Stimulated activated CD4-positive, alpha-beta T cell treated with anti-CD3 and anti-CD28 coated beads, TNF-alpha, amount 100 ng/mL, for 4 hours (primary cell): ENCODE measurements at regions not wholly inside any gene's neighbourhood (a gene's known extent, or its start where the extent isn't known, plus 50 kb on each side); places are given as distances from the start of the nearest gene placed in this dataset.
"Not testable (repeated sequence)": the region's sequence is repeated elsewhere in the genome, so short reads cannot be mapped to it uniquely, and the experiment has no call there.

Experiments used
- DNase-seq, 3 experiments: peaks; one replicate each; pipeline ENCODE4 v3.0.0-alpha.2; 2020; ENCODE audit warnings: low read depth in 3 of 3

DNA sequence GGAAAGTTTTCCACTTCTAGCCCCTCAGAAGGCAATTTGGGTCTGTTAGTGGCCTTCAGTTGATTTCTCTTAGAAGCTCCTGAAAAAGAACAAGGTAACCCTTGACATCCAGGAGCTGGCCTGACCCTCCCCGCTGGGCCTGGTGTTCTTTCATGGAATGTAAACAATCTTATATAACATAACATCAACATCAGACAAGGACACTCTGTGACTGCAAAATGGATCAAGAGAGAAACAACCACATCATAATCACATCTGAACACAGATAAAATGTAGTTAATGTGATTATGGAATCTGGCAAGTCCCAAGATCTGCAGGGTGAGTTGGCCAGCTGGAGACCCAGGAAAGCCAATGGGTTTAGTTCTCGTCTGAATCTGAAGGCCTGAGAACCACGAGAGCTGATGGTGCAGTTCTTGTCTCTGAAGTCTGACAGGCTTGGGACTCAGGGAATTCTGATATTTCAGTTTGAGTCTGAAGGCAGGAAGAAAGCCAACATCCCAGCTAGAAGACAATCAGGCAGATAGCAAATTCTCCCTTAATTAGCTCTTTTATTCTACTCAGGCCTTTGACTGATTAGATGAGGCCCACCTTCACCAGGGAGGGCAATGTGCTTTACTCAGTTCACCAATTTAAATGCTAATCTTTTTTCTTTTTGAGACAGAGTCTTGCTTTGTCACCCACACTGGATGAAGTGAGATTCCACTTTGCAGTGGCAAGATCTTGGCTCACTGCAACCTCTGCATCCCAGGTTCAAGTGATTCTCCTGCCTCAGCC lies 91.4 kb upstream of the NAMPT start:
- DNase-seq, result no peak

DNA sequence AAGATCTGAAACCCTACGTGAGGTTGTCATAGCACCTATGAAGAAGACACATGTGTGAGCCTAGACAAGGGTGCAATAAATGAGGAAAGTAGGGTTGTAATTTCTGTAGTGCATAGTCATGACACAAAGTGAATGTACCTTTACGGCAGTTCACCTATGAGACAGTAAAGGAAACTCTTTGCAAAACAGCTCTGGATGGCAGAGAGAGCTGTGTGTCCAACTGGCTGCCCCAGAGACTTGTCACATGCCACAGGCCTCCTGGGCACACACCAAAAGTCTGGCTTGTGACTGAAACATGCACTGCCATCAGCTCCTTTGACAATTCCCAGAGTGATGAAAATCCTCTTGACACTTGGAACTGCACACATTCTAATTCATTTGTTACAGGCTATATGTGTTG lies 90.7 kb upstream of the NAMPT start:
- no peak for DNase-seq

DNA sequence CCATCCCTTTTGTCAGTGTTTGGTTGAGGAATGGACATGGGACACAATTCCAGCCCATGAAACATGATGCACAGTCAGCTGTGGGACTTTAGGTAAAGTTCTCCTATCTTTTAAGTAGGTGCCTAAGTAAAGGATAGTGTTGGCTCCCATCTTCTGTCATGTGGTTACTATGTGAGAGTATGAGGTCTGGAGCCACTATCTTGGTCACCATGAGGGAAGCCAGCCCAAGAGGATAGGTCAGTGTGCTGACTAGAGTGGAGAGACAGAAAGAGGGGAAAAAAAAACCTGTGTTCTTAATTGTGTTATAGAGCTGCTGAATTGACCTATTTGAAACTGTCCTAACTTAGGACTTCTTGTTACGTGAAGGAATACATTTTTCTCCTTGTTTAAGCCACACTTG lies 89.7 kb upstream of the NAMPT start:
- DNase-seq, result no peak

DNA sequence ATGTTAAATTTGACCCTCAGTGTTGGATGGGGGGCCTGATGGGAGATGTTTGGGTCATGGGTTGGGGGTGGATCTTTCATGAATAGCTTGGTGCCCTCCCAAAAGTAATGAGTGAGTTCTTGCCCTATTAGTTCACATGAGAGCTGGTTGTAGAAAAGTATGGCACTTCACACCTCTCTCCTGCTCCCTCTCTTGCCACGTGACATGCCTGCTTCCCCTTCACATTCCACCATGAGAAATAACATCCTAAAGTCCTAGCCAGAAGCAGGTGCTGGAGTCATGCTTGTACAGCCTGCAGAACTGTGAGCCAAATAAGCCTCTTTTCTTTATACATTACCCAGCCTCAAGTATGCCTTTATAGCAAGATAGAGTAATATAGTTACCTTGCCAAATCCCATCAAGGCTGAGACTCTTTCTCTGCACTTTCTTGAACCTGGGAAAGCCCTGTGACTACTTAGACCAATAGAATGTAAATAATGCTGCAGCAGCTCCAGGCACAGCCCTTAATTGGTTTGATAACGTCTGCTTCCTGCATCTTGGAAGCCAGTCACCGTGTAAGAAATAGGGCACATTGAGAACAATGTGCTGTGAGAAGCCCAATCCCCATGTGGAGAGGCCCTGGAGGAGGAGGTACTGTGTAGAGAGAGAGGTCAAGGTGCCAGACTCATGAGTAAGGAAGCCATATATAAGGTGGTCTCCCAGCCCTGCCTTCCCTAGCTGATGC lies 88.0 kb upstream of the NAMPT start:
- no peak for DNase-seq

DNA sequence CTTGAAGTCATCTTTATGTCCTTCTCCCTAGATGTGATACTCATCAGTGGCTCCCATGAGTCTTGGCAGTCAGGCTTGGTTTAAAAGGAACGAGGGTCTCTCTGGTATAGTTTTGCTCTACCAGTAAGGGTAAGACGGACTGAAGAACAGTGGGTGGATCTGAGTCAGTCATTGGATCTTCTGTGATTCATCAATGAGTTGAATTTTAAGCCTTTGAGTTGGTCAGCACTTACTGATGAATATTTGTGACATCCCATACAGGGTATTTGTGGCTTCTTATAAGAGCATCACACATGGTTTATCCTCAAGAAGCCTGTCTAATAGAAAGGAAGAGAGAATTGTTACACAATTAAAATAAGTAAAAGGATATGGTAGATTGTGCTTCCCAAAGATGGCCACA lies 87.3 kb upstream of the NAMPT start:
- DNase-seq, result no peak

DNA sequence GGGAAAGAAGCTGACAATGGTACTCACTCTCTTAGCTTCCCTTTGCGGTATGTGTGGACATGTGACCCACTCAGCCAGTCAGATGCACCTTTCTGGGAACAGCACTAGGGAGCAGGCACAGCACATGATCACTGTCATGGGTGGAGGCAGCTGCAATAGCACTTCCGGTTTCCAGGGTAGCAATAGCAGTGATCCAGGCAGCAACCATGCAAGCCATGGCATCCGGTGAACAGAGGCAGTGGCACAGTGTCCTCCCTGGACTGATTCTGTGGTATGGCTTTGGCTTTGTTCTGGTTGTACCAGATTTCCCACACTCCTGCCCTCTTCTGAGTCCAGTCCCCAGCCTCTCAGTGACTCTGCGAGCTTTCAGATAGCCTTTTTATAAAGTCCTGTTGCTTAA lies 86.8 kb upstream of the NAMPT start:
- no peak for DNase-seq

DNA sequence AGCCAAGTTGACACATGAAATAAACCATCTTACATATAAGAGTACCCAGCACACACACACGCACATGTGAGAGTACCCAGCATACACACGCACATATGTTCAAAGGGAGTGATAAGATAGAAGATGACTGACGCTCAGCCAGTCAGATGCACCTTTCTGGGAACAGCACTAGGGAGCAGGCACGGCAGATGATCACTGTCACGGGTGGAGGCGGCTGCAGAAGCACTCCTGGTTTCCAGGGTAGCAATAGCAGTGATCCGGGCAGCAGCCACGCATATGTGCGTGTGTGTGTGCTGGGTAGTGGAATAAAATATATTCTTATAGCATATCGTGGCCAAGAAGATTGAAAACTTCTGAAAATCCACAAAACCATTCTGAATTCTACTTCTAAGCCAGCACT lies 85.8 kb upstream of the NAMPT start:
- DNase-seq, result no peak

DNA sequence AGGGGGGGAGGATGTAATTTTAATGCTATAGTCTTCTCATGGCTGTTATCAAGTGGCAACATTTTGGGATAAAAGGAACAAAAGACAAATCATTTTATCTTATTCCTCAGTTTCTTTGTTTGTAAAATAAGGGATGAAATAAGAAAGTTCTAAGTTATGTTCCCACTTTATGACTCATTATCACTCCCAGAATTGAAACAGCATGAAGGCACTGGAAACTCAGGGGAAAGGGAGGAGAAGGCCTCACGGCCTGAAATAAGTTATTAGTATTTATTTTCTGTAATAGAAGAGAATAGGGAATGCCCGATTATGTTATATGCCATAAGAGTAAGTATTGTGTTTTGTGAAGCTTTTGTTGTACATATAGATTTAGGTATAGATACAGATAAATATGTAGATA lies 85.0 kb upstream of the NAMPT start:
- DNase-seq, result no peak

DNA sequence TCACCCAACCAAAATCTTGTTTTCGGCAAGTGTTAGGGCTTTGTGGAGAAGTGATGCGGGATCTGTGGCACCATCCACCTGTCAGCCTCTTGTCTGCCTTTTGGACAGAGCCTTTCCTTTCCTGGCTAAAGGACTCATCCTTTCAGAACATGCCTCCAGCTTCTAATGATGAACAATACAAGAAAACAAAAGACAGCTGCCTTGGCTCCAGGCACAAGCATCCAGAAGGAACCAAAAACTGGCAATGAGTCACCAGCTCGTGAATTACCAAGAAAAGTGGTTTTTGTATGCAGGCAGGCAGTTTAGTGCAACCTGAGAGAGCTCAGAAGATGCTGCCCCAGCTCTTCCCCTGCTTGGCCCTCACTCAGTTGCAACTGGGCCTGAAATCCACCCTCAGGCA lies 84.6 kb upstream of the NAMPT start:
- no peak for DNase-seq

DNA sequence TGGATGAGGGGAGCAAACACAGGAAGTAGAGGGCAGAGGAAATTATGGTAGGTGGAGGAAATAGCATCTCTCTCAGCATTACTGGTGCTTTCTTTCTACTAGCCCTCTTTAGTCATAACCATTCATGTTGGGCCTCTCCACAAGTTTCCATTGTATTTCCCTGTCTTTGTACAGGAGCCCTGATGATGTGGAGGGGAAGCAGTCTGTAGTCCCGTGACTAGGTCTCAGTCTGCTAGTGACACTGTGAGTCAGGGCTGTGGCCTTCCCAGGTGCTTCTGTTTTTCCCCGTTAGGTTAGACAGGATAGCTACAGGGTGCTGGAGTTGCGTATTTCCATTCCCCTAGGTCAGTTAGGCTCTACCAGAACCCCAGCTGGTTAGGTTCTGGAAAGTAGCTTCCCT lies 82.9 kb upstream of the NAMPT start:
- no peak for DNase-seq

DNA sequence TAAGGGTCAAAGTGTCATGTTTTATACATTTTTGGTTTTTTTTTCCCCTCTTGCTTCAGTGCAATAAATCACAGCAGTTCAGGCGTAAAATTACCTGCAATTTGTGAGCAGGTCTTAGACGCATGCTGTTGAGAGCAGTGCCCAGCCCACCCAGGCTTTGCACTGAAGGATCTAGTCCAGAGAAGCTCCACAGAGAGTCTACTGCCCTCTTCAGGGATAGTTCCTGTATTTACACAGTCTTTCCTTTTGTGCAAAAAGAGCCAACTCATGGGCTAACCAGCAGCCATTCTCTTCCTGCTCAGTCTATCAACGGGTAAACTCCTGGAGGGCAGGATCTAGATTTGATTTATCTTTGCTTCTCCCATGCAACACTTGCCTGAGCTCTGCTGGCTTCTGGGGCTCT lies 82.2 kb upstream of the NAMPT start:
- DNase-seq, result no peak

DNA sequence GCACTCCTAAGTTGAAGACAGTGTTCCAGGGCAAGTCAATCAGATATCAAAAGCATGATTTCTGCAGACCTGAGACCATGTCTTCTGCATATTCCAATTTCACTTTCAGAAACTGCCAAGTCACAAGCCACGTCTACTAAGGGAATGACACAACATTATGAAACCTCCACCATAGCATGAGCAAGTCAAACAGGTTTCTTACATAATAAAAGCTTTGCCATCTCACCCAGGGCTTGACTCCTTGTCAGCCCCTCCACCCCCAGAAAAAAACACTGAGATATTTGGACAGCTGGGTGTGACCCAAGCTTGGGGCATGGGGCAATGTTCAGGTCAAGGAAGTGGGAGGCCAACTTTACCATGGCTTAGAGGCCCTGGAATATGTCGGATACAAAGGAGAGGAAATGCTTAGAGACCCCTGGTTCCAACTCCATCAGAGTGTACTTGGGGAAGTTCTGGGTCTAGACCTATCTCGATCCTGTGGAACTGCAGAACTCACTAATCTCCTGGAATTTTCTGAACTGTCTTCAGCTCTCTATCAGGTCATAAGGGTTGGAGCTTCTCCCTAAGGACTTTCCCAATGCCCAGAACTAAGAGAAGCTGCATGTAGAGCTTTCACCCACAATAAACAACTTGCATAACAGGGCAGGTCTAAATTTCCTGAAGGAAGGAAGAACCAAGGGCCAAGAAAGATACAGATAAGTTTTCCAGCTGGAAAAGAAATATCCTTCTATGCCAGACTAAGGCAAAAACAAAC lies 80.6 kb upstream of the NAMPT start:
- DNase-seq, result no peak

DNA sequence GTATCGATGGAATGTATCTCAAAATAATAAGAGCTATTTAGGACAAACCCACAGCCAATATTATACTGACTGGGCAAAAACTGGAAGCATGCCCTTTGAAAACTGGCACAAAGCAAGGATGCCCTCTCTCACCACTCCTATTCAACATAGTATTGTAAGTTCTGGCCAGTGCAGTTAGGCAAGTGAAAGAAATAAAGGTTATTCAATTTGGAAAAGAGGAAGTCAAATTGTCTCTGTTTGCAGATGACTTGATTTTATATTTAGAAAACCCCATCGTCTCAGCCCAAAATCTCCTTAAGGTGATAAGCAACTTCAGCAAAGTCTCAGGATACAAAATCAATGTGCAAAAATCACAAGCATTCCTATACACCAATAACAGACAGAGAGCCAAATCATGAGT lies 77.7 kb upstream of the NAMPT start:
- DNase-seq, result not testable (repeated sequence)

DNA sequence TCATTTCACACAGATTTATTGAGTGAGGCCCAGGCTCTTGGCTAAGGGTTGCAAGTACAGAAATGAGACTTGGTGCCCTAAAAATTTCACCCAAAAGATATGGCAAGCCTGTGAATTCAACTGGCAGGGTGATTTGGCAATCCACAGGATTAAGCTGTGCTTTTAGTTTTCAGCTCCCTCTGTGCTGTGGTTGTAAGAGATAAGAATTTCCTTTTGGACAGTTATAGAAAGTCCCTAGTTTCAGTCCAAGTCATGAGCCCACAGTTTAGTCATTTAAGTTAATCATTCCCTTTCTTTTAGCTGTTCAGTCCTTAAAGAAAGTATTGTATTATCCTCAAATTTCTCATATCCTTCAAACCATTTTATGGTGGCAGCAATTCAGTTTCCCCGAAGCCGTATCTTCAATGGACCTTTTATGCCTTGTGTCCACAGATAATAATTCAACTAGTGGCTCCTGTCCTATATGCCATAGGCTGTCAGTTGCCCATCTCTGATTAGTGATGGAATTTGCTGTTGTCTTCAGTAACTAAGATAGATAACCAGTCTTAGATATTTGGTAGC lies 73.4 kb upstream of the NAMPT start:
- DNase-seq, result no peak

DNA sequence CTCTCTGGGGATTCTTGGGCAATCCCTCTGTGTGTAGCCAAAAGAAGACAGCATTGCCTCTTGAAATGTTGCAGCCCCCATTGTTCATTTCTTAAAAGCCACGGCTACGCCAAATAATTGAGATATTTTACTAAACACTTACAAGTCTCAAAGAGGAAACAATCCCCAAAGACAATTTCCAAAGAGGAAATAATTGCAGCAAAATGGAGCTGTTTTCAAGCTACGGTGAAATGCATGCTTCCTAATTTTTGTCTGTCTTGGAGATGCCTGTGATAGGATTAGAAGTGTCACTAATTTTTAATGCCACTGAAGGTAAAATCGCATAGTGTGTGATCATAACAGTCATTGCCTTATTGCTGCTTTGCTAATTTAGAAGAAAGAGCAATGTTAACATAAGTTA lies 72.9 kb upstream of the NAMPT start:
- DNase-seq, result no peak

DNA sequence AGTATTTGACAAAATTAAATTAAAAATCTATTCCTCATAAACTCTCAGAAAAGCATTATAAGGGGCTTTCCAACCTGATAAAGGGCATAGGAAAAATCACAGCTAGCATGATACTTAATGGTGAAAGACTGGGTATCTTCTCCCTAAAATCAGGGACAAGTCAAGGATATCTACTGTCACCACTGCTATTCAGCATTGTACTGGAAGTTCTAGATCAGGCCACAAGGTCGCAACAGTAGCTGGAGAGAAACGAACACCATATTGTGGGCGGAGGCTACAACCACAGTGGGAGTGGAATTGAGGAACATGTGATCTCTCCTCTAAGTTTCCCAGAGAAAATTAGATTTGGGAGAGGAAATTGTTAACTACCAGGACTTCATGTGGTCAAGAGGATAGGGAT lies 70.0 kb upstream of the NAMPT start:
- DNase-seq, result no peak

DNA sequence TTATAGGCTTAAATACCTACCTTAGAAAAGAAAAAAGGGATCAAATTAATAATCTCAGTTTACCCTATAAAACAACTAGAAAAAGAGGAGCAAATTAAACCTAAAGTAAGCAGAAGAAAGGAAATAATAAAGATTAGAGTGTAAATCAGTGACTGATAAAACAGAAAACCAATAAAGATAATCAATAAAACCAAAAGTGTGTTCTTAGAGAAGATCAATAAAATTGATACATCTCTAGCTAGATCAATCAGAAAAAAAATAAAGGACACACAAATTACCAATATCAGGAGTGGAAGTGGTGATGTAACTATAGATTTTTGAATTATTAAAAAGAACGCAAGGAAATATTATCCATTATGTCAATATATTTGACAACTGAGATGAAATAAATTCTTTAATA lies 69.2 kb upstream of the NAMPT start:
- no peak for DNase-seq

DNA sequence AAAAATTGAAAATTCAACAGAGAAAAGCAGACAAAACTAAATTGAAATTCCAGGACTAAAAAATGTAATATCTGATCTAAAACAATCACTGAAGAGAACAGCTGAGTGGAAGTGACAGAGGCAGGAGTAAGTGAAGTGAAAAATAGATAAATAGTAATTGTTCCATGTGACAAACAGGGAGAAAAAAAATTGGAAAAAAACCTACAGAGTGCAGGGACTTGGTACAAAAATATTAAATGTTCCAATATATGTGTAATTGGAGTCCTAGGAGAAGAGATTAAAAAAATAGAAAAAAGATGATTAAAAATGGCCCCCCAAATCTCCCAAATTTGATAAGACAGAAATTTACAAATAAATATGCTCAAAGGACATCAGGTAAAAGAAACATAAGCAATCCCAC lies 63.4 kb upstream of the NAMPT start:
- DNase-seq, result no peak

DNA sequence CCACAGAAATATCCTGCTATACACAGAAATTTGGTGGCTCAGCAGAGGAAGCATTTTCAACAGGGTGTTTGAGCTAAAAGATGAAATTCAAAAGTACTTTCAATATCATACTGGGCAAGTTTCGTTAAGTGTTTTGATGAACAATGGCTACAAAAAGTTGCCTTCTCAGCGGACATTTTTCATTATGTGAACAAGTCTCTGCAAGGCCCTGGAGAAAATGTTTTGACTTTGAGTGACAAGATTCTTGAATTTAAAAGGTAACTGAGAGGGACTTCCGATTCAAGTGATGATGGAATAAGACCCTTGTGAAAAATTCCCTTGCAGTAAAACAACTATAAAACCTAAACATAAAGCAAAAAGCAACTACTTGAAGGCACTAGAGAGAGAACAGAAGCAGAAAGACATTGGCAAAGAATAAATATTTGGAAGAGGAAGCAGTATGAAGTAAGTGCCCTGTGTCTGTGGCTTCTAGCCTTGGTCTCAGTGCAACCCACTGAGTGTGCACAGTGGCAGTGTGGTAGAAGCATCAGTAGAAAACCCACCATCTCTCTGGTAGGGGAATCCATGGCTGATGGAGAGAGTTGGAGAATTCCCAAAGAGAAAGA lies 62.5 kb upstream of the NAMPT start:
- DNase-seq, result no peak

DNA sequence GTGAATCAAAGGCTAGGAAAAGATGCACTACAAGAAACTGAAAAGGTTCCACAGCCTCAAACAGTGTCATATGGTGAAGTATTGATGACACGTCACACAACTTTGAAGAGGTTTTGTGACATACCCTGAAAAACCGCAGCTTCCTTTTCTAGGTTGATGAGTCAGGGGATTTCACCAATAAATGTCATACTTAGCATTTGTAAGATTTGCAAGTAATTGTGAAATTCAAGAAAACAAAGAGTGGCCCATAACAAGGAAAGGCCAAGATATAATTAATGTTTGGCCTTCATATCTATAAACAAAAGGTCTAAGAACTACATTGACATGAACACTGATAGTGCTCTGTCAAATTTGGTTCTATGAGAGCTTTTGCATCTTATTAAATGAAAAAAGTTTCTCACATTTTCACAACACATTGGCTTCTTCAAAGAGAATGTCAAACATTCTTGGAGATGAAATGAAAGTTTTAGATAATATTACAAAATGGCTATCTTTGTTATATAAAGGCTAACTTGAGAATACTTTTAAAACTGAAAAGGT lies 62.0 kb upstream of the NAMPT start:
- peak in 1 of 3 experiments; percentile 28 for DNase-seq

DNA sequence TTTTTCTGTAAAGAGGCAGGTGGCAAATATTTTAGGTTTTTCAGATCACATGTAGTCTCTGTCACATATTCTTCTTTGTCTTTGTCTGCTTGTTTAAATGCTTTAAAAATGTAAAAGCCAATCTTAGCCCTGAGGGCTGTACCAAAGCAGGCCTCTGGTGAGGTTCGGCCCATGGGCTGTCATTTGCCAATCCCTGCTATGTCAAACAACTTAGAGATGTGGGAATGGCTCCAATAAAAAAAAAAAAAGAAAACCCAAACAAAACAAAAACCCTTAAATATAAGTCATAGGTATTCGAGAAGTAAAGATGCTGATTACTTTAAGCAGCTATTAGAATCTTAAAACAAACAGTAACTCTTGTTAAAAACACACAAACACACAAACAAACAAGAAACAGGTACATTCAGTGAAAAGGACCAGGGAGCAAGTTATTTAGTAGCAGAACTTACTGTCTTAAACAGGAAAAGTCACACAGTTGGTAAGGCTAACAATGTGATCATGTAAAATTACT lies 61.4 kb upstream of the NAMPT start:
- DNase-seq, result no peak
